ENCODE measurements at regions not wholly inside any gene's neighbourhood (a gene's known extent, or its start where the extent isn't known, plus 50 kb on each side); places are given as distances from the start of the nearest gene placed in this dataset.
"Not testable (repeated sequence)": the region's sequence is repeated elsewhere in the genome, so short reads cannot be mapped to it uniquely, and the experiment has no call there.

GRCh38 chr7:9919-10318 lies 182.5 kb upstream of the FAM20C start:
- DNase-seq, result not testable (repeated sequence)

- DNase-seq, result not testable (repeated sequence)
Observed at GRCh38 chr7:32565-33280, 159.6 kb upstream of the FAM20C start.

DNA sequence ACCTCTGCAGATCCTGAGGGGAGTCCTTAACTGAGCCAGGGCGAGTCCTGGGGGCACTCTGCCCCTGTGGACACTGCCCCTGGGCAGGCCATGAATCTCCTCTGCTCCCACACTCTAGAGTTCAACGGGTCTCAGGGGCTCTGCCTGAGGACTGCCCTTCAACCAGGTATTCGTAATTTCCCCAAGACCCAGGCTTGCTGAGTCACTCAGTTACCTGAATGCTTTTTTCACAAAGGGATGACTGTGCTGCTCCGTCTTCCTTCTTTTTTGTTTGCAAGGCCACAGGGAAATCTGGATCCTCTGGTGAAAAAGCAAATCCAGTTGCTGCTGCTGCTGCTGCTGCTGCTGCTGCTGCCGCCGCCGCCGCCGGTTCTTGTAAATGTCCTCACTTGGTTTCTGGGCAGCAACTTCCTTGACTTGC lies 157.2 kb upstream of the FAM20C start:
- not testable (repeated sequence) for DNase-seq

DNA sequence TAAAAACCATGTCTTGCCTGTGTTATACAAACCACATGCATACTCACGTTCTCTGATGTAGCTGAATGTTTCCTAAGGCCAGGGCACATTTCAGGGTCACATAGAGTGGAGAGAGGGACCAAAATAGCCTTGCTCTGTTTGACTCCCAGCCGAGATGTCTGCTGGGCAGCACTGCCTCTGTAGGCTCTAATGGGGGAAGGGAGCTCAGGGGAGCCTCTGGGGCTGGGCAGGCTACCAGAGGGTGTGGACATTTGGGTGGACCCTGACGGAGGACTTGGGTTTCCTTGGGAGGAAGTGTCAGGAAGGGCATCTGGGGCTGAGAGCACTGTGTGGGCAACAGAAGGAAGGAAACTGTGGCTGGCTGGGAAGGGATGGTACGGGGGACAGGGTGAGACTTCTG lies 155.8 kb upstream of the FAM20C start:
- DNase-seq, result not testable (repeated sequence)

GRCh38 chr7:37656-38055 lies 154.7 kb upstream of the FAM20C start:
- DNase-seq, result not testable (repeated sequence)

GRCh38 chr7:38444-38843 lies 153.9 kb upstream of the FAM20C start:
- not testable (repeated sequence) for DNase-seq

DNA sequence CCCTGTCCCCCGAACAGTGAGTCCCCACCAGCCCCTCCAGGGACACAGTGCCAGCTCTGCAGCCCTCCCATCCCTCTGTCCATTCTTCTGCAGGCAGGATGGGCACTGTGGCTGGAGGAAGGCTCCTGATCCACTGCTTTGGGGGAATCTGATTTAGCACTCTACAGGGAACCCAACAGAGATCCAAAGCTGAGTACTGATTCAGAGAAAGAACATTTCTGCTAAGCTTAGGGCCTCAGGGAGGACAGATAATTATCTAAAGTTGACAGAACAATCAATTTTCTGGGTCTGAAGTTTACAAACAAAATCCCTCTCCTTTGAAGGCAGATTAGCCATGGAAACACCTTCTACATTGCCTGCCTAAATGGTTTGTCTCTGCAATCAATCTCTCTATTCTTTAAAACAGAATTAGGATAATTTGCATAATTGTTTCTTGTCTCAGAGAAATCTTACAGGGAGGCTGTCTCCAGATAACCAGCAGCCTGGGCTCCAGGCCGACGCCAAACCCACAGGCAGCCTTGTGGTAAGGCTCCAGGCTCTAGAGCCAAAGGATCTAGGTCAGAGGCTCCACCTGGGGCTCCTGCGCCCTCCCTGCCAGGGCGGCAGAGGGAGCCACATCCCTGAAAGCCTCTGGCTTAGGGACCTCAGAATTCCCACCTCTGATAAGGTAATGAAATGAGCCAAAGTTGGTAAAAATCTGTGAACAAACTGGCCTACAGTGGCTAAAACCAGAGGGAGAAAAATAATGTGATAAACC lies 152.2 kb upstream of the FAM20C start:
- not testable (repeated sequence) for DNase-seq

- no peak for DNase-seq
Observed at GRCh38 chr7:40799-41750, 151.3 kb upstream of the FAM20C start.

DNA sequence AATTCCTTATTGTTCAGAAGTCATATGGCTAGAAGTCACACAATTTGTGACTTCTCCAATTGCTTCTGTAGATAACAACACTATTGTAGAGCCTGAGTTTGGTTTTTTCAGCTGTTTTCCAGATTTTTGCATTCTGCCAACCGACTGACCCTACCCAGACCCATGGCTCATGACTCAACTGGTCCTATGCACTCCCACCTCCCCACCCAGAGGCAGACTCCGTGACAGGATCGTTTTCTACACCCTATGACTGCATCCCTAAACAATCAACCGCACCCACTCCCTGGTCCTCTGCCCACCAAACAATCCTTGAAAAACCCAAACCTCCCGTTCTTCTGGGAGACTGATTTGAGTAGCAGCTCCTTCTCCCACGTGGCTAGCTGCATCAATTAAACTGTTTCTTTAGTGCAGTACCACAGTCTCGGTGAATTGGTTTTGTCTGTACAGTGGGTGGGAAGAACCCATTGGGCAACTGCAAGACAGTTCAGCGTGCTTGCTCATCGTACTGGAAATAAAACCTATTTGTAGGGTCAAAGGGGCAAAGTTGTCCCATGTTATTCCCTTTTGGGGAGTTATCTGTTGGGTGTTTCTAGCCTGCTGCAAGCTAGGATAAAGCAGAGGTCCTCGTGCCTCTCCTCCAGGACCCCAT lies 150.3 kb upstream of the FAM20C start:
- DNase-seq, result no peak

DNA sequence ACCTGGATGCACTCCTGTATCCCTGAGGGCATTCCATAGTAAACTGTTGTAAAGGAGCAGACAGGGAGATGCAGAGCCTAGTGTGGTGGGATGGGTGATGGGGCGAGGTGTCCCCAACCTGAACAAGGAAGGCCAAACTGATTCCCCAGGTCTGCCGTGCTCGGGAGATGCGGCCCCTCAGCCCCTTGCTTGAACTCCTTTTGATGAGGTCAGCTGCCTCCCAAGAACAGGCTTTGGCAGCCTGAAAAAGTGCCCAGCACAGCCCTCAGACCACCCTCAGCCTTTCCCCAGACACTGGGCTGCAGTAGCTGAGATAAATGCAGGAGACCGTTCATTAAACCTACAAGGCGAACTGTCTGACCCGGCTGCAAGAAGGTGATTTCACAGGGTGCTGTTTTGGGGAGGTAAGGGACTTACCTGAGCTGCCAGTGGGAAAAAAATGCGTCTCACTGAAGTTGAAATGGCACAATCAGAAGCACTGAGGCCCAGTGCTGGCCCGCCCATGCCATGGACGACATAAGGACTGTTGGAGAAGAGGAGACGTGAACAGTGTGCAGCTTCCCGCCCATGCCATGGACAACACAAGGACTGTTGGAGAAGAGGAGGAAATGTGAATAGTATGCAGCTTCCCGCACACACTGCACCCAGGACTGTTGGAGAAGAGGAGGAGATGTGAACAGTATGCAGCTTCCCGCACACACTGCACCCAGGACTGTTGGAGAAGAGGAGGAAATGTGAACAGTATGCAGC lies 148.4 kb upstream of the FAM20C start:
- DNase-seq, result no peak

- no peak for DNase-seq
Observed at GRCh38 chr7:44541-44896, 147.9 kb upstream of the FAM20C start.

GRCh38 chr7:45106-46090 lies 147.0 kb upstream of the FAM20C start:
- no peak for DNase-seq

DNA sequence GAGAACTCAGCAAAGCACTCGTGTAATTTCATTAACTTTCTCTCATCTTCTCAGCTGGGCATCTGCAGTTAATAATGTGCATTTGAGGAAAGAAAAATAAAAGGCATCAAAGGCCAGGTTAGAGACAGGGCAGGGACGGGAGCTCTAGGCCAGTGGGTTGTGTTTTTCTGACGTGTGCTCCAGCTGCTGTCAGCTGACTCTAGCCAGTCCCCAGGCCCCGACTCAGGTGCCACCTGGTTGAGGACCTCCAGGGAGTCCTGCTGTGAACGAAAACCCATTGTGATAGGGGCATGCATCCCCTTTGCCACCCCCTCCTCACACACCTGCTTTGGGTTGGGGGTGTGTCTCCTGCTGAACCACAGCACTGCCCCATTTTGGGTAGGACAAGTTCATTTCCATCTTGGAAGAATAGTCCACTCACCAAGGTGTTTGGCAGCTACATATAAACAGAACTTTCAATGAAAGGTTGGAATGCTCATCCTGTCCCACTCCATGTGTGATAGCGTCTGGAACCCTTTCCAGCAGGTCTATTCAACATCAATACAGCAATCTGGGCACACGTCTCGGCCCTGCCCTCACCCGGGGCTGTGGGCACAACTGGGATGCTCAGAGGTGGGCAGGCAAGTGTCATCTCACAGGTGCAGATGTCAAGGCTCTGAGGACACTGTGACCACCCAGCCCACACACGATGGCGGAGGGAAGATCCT lies 146.1 kb upstream of the FAM20C start:
- no peak for DNase-seq

GRCh38 chr7:46830-47140 lies 145.6 kb upstream of the FAM20C start:
- no peak for DNase-seq

- no peak for DNase-seq
Observed at GRCh38 chr7:51456-52068, 140.8 kb upstream of the FAM20C start.

DNA sequence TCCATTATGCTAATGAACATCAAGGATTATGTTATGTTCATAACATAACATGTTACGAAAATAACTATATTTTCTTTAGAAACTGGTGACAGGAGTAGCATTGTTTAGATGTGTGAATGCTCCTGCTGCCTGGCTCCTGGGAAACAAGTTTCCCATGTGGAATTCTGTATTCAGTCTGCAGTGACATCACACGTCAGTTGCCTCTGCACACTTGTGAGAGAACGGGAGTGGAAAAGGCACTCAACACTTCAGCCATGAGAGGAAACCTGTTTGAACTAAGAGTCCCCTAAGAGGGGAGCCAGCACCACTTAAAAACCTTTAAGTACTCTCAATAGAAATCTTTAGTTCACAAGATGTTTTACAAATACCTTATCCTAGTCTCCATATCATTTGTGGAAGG lies 140.3 kb upstream of the FAM20C start:
- DNase-seq, result no peak

- no peak for DNase-seq
Observed at GRCh38 chr7:53531-53930, 138.8 kb upstream of the FAM20C start.

GRCh38 chr7:54615-55014 lies 137.8 kb upstream of the FAM20C start:
- DNase-seq, result no peak

DNA sequence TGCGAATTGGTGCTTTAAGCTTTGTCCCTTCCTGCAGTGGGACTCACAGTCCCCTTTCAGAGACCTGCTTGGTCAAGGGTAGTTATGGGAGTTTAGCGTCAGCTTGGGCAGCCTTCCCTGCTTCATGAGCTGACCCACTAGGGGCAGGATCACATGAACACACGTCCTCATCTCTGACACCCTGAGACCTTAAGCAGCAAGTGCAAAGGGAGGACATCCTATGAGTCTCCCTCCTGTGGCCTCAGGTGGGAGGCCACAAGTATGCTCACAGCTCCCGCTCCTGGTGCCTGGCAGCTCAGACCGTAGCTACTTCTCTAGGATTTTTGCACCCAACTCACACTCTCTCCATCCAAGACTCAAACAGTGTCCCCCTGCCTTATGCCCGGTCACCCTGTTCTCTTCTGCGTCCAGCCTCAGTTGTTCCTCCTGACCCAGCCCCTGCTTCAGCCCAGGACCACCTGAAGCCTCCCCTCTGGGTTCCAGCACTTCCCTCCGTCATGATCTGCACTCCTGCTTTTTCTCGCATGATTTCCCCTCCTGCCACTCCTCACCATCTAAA lies 136.6 kb upstream of the FAM20C start:
- no peak for DNase-seq
